ENCODE measurements at regions not wholly inside any gene's neighbourhood (a gene's known extent, or its start where the extent isn't known, plus 50 kb on each side); places are given as distances from the start of the nearest gene placed in this dataset.

DNA sequence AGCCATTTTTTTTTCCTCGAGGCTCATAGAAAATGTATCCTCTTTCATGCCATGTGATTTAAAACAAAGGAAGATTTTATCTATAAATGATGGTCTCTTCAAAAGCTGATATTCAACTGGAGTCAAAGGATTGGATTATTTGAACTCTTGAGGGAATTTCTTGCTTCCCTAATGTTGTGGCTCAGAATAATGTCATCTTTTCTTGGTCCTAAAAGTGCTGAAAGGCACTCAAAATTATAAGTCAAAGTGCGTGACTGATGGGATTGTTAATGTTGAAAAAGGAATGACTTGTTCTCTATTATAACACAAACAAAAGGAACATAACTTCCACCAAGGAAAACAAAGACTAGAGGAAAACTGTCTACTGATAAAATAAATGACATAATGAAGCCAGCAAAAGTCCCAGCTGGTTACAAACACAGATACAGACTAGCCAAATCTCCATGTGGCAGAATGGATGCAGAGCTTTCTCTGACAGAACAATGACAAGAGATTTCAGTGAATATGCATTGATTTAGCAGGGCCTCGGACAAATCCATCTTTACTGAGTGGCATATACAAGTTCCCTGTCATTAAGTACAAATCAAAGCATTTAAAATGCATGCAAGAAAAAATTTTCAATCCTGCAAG lies 552.6 kb downstream of the GBA3 start:
- no peaks in the 10 kb centered on the region for H3K36me3 ChIP-seq
- ATAC-seq (ENCODE audit: low FRiP score in 2 of 2): no peak
- H3K4me3 ChIP-seq: no peak overlapping the region
- TF ChIP-seq POLR2AphosphoS5 (IDR thresholded peaks at IDR 0.05) (no peak), EP300 (IDR thresholded peaks at IDR 0.05) (no peak), POLR2A (IDR thresholded peaks at IDR 0.05) (no peak)
- TF ChIP-seq, protein P1, sequence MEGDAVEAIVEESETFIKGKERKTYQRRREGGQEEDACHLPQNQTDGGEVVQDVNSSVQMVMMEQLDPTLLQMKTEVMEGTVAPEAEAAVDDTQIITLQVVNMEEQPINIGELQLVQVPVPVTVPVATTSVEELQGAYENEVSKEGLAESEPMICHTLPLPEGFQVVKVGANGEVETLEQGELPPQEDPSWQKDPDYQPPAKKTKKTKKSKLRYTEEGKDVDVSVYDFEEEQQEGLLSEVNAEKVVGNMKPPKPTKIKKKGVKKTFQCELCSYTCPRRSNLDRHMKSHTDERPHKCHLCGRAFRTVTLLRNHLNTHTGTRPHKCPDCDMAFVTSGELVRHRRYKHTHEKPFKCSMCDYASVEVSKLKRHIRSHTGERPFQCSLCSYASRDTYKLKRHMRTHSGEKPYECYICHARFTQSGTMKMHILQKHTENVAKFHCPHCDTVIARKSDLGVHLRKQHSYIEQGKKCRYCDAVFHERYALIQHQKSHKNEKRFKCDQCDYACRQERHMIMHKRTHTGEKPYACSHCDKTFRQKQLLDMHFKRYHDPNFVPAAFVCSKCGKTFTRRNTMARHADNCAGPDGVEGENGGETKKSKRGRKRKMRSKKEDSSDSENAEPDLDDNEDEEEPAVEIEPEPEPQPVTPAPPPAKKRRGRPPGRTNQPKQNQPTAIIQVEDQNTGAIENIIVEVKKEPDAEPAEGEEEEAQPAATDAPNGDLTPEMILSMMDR (IDR thresholded peaks at IDR 0.05): no peak
- 60 to 64% methylated on average over 3 of the region's 3 CpGs for WGBS, 2 donors
- no peaks in the 10 kb centered on the region for H3K9me3 ChIP-seq
- no peaks in the 10 kb centered on the region for H3K27me3 ChIP-seq
- H3K4me1 ChIP-seq: no peaks in the 10 kb centered on the region
- DNase-seq: no peak
- H3K27ac ChIP-seq: no peak overlapping the region

DNA sequence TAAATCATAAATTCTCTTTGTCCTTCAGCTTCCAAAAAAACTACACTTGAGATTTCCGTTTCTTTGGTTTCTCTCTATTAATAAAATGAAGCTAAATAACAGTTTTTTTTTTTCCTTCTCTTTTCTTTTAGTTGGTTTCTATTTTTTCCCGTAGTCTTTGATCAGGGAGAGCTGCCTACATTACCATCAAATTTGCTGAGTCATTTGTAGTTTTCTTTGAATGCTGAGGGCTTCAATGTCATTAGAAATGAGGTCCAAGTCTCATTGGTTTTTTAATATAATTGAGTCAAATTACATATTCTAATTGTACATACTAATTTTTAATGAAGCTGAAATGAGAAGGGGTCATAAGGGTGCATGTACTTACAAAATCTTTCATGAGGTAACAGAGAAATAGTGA lies 550.2 kb downstream of the GBA3 start:
- 58 to 60% methylated on average over 2 of the region's 2 CpGs for WGBS, 2 donors
- Histone ChIP-seq H3K27me3 (no peaks in the 10 kb centered on the region), H3K9me3 (no peaks in the 10 kb centered on the region), H3K4me3 (no peak overlapping the region), H3K27ac (no peak overlapping the region), H3K36me3 (no peaks in the 10 kb centered on the region), H3K4me1 (no peaks in the 10 kb centered on the region)
- ATAC-seq (ENCODE audit: low FRiP score in 2 of 2): no peak
- TF ChIP-seq, protein P1 (IDR thresholded peaks at IDR 0.05): no peak
- TF ChIP-seq POLR2A (IDR thresholded peaks at IDR 0.05) (no peak), POLR2AphosphoS5 (IDR thresholded peaks at IDR 0.05) (no peak), EP300 (IDR thresholded peaks at IDR 0.05) (no peak)
- DNase-seq: no peak

DNA sequence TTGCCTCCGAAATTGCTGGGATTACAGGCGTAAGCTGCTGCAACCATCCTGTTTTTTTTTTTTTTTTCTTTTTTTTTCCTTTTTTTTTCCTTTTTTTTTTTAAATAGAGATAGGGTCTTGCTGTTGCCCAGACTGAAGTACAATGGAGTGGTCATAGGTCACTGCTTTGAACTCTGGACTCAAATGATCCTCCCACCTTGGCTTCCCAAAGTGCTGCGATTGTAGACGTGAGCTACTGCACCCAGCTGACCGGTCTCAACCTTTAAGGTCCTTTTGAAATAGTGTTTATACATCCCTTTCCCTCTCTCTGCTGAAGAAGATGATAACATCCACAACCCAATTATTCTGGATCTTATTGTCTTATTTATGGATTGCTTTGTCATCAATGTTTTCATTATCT lies 548.7 kb downstream of the GBA3 start:
- TF ChIP-seq, protein P1 (IDR thresholded peaks at IDR 0.05): no peak
- no peak for TF ChIP-seq POLR2AphosphoS5 (IDR thresholded peaks at IDR 0.05)
- TF ChIP-seq EP300 (IDR thresholded peaks at IDR 0.05): no peak
- TF ChIP-seq POLR2A (IDR thresholded peaks at IDR 0.05): no peak
- no peak overlapping the region for H3K27ac ChIP-seq
- no peak for ATAC-seq (ENCODE audit: low FRiP score in 2 of 2)
- DNase-seq: no peak
- no peak overlapping the region for H3K4me3 ChIP-seq
- 84 to 90% methylated on average over 5 of the region's 5 CpGs for WGBS, 2 donors
- H3K9me3 ChIP-seq: no peaks in the 10 kb centered on the region
- H3K4me1 ChIP-seq: no peaks in the 10 kb centered on the region
- no peaks in the 10 kb centered on the region for H3K36me3 ChIP-seq
- no peaks in the 10 kb centered on the region for H3K27me3 ChIP-seq

DNA sequence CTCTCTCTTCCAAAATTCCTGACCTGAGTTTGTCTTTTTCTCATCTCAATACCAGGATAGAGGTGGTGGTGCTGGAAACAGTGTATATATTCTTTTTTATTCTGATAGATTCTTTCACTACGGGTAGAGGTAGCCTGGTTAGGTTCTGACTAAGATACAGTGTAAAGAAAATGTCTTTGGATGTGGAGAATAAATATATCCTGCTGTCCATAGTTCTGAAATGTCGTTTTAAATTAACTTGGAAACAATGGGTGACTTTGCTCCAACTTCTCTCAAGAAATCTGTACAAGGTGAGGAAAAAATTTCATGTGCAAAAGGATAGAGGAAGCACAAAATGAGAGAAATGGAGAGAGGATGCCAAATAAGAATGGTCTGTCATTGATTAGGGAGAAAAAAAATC lies 546.1 kb downstream of the GBA3 start:
- H3K4me1 ChIP-seq: peaks cover 0 to 6% (median 1%) of the 10 kb centered on the region in 4 donors

More for the DNA sequence above, 546.1 kb downstream of the GBA3 start:
- TF ChIP-seq, protein P1 (IDR thresholded peaks at IDR 0.05): no peak
- TF ChIP-seq POLR2AphosphoS5 (IDR thresholded peaks at IDR 0.05) (no peak), EP300 (IDR thresholded peaks at IDR 0.05) (no peak), POLR2A (IDR thresholded peaks at IDR 0.05) (no peak)
- ATAC-seq (ENCODE audit: low FRiP score in 2 of 2): no peak
- no peak for DNase-seq
- H3K27ac ChIP-seq: no peak overlapping the region
- WGBS, 2 donors: 67 to 74% methylated on average over 2 of the region's 2 CpGs
- H3K27me3 ChIP-seq: no peaks in the 10 kb centered on the region
- H3K36me3 ChIP-seq: no peaks in the 10 kb centered on the region
- no peak overlapping the region for H3K4me3 ChIP-seq
- no peaks in the 10 kb centered on the region for H3K9me3 ChIP-seq
